Ovary (tissue), 3 donors: ENCODE measurements at regions not wholly inside any gene's neighbourhood (a gene's known extent, or its start where the extent isn't known, plus 50 kb on each side); places are given as distances from the start of the nearest gene placed in this dataset.

Experiments
- POLR2A ChIP-seq: fragments of 450-650 bp; IDR thresholded peaks from one replicate; pipeline ENCODE4 v1.6.1; 2017; ENCODE audit warnings: antibody characterized with exemption, mild to moderate bottlenecking, moderate library complexity
- TF ChIP-seq, protein P1 (sequence below), 3 donors: fragments of 450-650 bp in 2 of 3; fragments of 200-600 bp in 1 of 3; IDR thresholded peaks; one replicate each; pipeline versions ENCODE4 v1.5.1 to v1.8.0; 2016 to 2022; ENCODE audit warnings: antibody characterized with exemption in 3 of 3, mild to moderate bottlenecking in 1 of 3
- donor health status: DM: no; HTN: no; CAD: no.

DNA sequence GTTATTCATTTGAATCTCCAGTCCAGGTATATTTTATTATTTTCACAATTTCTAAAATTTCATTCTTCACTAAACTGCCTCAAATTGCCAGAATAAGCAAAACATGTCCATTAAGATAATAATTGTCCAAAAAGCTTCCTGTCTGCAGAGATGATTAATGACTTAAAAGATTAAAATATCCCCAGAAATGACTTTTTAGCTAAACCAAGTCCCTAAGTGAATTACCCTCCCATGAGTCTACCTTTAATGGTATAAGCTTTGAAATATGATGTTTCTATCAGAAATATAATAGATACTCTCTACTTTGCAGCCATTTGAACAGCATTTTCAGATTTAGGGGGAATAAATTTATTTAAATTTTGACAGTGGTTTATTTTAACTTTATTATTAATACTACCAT lies 289.2 kb upstream of the EMCN start:
- TF ChIP-seq, protein P1, sequence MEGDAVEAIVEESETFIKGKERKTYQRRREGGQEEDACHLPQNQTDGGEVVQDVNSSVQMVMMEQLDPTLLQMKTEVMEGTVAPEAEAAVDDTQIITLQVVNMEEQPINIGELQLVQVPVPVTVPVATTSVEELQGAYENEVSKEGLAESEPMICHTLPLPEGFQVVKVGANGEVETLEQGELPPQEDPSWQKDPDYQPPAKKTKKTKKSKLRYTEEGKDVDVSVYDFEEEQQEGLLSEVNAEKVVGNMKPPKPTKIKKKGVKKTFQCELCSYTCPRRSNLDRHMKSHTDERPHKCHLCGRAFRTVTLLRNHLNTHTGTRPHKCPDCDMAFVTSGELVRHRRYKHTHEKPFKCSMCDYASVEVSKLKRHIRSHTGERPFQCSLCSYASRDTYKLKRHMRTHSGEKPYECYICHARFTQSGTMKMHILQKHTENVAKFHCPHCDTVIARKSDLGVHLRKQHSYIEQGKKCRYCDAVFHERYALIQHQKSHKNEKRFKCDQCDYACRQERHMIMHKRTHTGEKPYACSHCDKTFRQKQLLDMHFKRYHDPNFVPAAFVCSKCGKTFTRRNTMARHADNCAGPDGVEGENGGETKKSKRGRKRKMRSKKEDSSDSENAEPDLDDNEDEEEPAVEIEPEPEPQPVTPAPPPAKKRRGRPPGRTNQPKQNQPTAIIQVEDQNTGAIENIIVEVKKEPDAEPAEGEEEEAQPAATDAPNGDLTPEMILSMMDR (IDR thresholded peaks at IDR 0.05), result no peak
- no peak for TF ChIP-seq POLR2A
